ENCODE measurements at regions not wholly inside any gene's neighbourhood (a gene's known extent, or its start where the extent isn't known, plus 50 kb on each side); places are given as distances from the start of the nearest gene placed in this dataset.

GRCh38 chr1:89454845-89455521 lies 69.6 kb upstream of the LRRC8B start:
- Histone ChIP-seq H3K4me3 (ENCODE audit: low read depth in 1 of 3, low read length in 3 of 3) (no peak overlapping the region), H3K9me3 (ENCODE audit: control insufficient read depth in 4 of 4, low read length in 3 of 4) (no peaks in the 10 kb centered on the region), H3K4me1 (ENCODE audit: control insufficient read depth in 4 of 4, insufficient read depth in 4 of 4, low read length in 3 of 4) (peaks cover 0 to 2% (median 0%) of the 10 kb centered on the region in 4 donors), H3K9ac (ENCODE audit: low read depth in 1 of 2, low read length in 2 of 2) (no peak overlapping the region), H3K27me3 (ENCODE audit: control insufficient read depth in 4 of 4, insufficient read depth in 4 of 4, low read length in 3 of 4) (no peaks in the 10 kb centered on the region), H3K27ac (ENCODE audit: low read depth in 1 of 2, low read length in 2 of 2) (no peak overlapping the region), H3K36me3 (ENCODE audit: control insufficient read depth in 4 of 4, insufficient read depth in 3 of 4, low read depth in 1 of 4, low read length in 3 of 4) (no peaks in the 10 kb centered on the region)
- TF ChIP-seq RXRA (IDR thresholded peaks at IDR 0.05) (no peak), MAX (IDR thresholded peaks at IDR 0.05) (no peak), CTCF (IDR thresholded peaks at IDR 0.05; ENCODE audit: low read depth, low read length, missing input control) (peak; percentile 70), REST (IDR thresholded peaks at IDR 0.05) (no peak), ATF3 (IDR thresholded peaks at IDR 0.05) (no peak), ZBTB33 (IDR thresholded peaks at IDR 0.05) (no peak), EGR1 (IDR thresholded peaks at IDR 0.05; ENCODE audit: low read depth in 2 of 2) (no peak), RAD21 (IDR thresholded peaks at IDR 0.05) (peak; percentile 95 to 97)
- no peak for DNase-seq (ENCODE audit: low spot score)
- WGBS = 34% methylated on average over 7 of the region's 7 CpGs

GRCh38 chr1:89457046-89457445 lies 67.6 kb upstream of the LRRC8B start:
- no peak overlapping the region for H3K27ac ChIP-seq (ENCODE audit: low read depth in 1 of 2, low read length in 2 of 2)
- peaks cover 0 to 2% (median 0%) of the 10 kb centered on the region in 4 donors for H3K4me1 ChIP-seq (ENCODE audit: control insufficient read depth in 4 of 4, insufficient read depth in 4 of 4, low read length in 3 of 4)
- no peak overlapping the region for H3K4me3 ChIP-seq (ENCODE audit: low read depth in 1 of 3, low read length in 3 of 3)
- 95% methylated on average over 1 of the region's 1 CpG for WGBS
- H3K36me3 ChIP-seq (ENCODE audit: control insufficient read depth in 4 of 4, insufficient read depth in 3 of 4, low read depth in 1 of 4, low read length in 3 of 4) = no peaks in the 10 kb centered on the region
- TF ChIP-seq JUND (IDR thresholded peaks at IDR 0.05) = no peak
- TF ChIP-seq HNF4G (IDR thresholded peaks at IDR 0.05) = no peak
- no peak for TF ChIP-seq YY1 (IDR thresholded peaks at IDR 0.05)
- no peak for TF ChIP-seq ZBTB33 (IDR thresholded peaks at IDR 0.05)
- TF ChIP-seq HNF4A (conservative IDR thresholded peaks at IDR 0.05) = no peak
- no peak for TF ChIP-seq NR2F2 (IDR thresholded peaks at IDR 0.05)
- no peak for TF ChIP-seq ATF3 (IDR thresholded peaks at IDR 0.05)
- H3K27me3 ChIP-seq (ENCODE audit: control insufficient read depth in 4 of 4, insufficient read depth in 4 of 4, low read length in 3 of 4) = no peaks in the 10 kb centered on the region
- no peak overlapping the region for H3K9ac ChIP-seq (ENCODE audit: low read depth in 1 of 2, low read length in 2 of 2)
- DNase-seq (ENCODE audit: low spot score) = no peak
- no peaks in the 10 kb centered on the region for H3K9me3 ChIP-seq (ENCODE audit: control insufficient read depth in 4 of 4, low read length in 3 of 4)
